Caco-2 (cell line): ENCODE measurements at regions not wholly inside any gene's neighbourhood (a gene's known extent, or its start where the extent isn't known, plus 50 kb on each side); places are given as distances from the start of the nearest gene placed in this dataset.

Source experiments
- BruUV-seq: library from RNA; stranded (reverse); fragments of 400-500 nt; replicated peaks from 2 replicates; lab custom pipeline; 2021; lab: Mats Ljungman, UMichigan
- CTCF ChIA-PET: fragments of 300-600 bp; sonication (Branson Sonifier 250); formaldehyde crosslinking; loops from one replicate; lab custom pipeline; 2022; ENCODE audit warnings: antibody characterized with exemption; lab: Charles Lee
- POLR2A ChIA-PET: fragments of 300-600 bp; sonication (Branson Sonifier 250); formaldehyde crosslinking; loops from one replicate; lab custom pipeline; 2022; ENCODE audit warnings: antibody characterized with exemption; lab: Charles Lee
- DNase-seq, 2 experiments: peaks; one replicate each; pipeline versions ENCODE4 v3.0.0 to v3.0.0-alpha.2; 2020 to 2022
- H3K27me3 ChIP-seq: replicated peaks from 2 replicates; pipeline ENCODE4 v1.6.0; 2011; ENCODE audit warnings: low read length; ENCODE audit not compliant: control insufficient read depth, insufficient read depth
- H3K36me3 ChIP-seq: 2 replicates; pipeline ENCODE4 v1.5.1; 2011; ENCODE audit warnings: low read length; ENCODE audit not compliant: control insufficient read depth, insufficient read depth
- H3K4me1 ChIP-seq: fragments of 250-450 bp; sonication (Bioruptor Pico); 2 replicates; pipeline ENCODE4 v1.5.1; 2020; ENCODE audit warnings: mild to moderate bottlenecking
- H3K4me3 ChIP-seq: 2 replicates; pipeline ENCODE4 v1.5.1; 2011; ENCODE audit warnings: low read depth, mild to moderate bottlenecking, control low read depth, low read length
- H3K9me3 ChIP-seq: fragments of 250-450 bp; sonication (Bioruptor Pico); 2 replicates; pipeline ENCODE4 v1.5.1; 2020; ENCODE audit warnings: mild to moderate bottlenecking, moderate library complexity
- H3K27ac Mint-ChIP-seq: one replicate; pipeline ENCODE4 v1.8.0; 2022; ENCODE audit warnings: mixed read lengths; ENCODE audit not compliant: unreplicated experiment
- H3K27me3 Mint-ChIP-seq: one replicate; pipeline ENCODE4 v1.8.0; 2022; ENCODE audit warnings: mixed read lengths; ENCODE audit not compliant: insufficient read depth, unreplicated experiment
- H3K36me3 Mint-ChIP-seq: one replicate; pipeline ENCODE4 v1.8.0; 2022; ENCODE audit warnings: mild to moderate bottlenecking, mixed read lengths; ENCODE audit not compliant: insufficient read depth, unreplicated experiment
- H3K4me1 Mint-ChIP-seq: one replicate; pipeline ENCODE4 v1.8.0; 2022; ENCODE audit warnings: low read depth, mixed read lengths; ENCODE audit not compliant: unreplicated experiment
- H3K4me3 Mint-ChIP-seq: one replicate; pipeline ENCODE4 v1.8.0; 2022; ENCODE audit warnings: mild to moderate bottlenecking, moderate library complexity, mixed read lengths; ENCODE audit not compliant: unreplicated experiment
- H3K9me3 Mint-ChIP-seq: one replicate; pipeline ENCODE4 v1.8.0; 2022; ENCODE audit warnings: mixed read lengths; ENCODE audit not compliant: unreplicated experiment
- intact Hi-C: fragments of 100-400 bp; cut with micrococcal nuclease; formaldehyde crosslinking; loops from one replicate; pipeline ENCODE4 v1.10.0; 2022; ENCODE audit not compliant: unreplicated experiment
- TF ChIP-seq, protein P1 (sequence below), 2 experiments: fragments of 200-600 bp in 1 of 2; IDR thresholded peaks; 1 replicate in 1 of 2; 2 replicates in 1 of 2; pipeline versions ENCODE4 v1.5.1 to v1.8.0; 2011 to 2022; ENCODE audit warnings: antibody characterized with exemption in 1 of 2, control low read depth in 1 of 2, inconsistent platforms in 1 of 2, low read depth in 1 of 2, low read length in 1 of 2, mild to moderate bottlenecking in 1 of 2, moderate library complexity in 1 of 2; ENCODE audit not compliant: insufficient read depth in 1 of 2, severe bottlenecking in 1 of 2, unreplicated experiment in 1 of 2

DNA sequence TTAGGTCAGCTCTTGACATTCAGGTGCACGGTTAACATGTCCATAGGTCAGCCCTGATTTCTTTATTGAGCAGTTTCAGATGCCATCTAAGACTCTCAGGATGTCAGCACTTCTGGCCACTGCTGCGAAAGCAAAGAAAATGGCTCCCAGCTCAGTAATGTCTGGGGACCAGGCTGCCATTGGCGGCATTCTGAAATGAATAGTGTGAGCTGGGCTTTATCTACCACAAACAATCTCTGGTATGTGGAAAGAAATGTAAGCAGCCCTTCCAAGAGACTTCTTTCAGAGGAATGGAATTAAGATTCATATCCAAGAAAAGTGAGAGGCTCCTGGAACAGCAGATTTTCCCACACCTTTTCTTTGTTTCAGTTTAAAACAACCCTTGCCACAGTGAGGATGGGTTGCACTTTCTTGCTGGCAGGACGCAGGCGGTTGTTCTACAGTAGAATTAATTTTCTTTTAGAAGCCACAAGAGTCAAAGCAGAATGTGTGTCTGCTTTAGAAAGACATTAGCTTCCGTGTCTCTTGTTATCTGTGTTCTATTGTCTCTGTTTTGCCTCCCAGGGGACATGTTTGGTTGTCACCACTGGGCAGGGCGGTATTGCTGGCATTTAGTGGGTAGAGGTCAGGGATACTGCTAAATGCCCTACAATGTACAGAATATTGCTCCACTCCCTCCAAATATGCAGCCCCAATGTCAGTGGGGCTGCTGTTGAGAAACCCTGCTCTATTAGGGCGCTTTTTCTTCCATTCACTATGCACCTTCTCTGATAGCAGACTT lies 149.9 kb upstream of the ANKH start:
- H3K27me3 Mint-ChIP-seq = no peaks in the 10 kb centered on the region
- peak overlapping the region; percentile 66 for H3K27ac Mint-ChIP-seq

DNA sequence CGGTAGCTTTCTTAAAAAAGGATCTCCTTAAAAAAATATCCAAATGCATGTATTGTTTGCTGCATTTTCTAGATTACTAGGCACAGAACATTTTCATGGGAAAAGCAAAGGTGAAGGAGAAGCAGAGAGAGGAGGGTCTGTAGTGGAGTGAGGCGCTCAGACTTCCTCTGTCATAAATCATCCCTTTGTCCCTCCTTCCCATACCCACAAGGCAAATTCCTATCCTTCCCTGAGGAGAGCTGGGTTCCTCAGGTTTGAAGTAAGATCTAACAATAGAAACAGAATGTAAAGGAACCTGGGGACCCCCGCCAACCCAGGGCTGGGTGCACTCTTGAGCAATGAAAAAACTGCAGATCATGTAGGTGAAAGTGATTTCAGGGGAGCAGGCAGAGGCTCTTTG lies 149.2 kb upstream of the ANKH start:
- POLR2A ChIA-PET = no interaction called here
- no peaks in the 10 kb centered on the region for H3K27me3 ChIP-seq
- DNase-seq = no peak
- peaks cover 16% of the 10 kb centered on the region for H3K4me1 ChIP-seq
- Mint-ChIP-seq H3K4me3 (peak overlapping the region; percentile 14), H3K36me3 (no peaks in the 10 kb centered on the region), H3K9me3 (peaks cover 15% of the 10 kb centered on the region), H3K27me3 (no peaks in the 10 kb centered on the region), H3K27ac (peak overlapping the region; percentile 66), H3K4me1 (peaks cover 6% of the 10 kb centered on the region)
- no peak overlapping the region for H3K4me3 ChIP-seq
- intact Hi-C loops = no loop called here
- no peaks in the 10 kb centered on the region for H3K36me3 ChIP-seq
- BruUV-seq = no TSS peak
- TF ChIP-seq, protein P1, sequence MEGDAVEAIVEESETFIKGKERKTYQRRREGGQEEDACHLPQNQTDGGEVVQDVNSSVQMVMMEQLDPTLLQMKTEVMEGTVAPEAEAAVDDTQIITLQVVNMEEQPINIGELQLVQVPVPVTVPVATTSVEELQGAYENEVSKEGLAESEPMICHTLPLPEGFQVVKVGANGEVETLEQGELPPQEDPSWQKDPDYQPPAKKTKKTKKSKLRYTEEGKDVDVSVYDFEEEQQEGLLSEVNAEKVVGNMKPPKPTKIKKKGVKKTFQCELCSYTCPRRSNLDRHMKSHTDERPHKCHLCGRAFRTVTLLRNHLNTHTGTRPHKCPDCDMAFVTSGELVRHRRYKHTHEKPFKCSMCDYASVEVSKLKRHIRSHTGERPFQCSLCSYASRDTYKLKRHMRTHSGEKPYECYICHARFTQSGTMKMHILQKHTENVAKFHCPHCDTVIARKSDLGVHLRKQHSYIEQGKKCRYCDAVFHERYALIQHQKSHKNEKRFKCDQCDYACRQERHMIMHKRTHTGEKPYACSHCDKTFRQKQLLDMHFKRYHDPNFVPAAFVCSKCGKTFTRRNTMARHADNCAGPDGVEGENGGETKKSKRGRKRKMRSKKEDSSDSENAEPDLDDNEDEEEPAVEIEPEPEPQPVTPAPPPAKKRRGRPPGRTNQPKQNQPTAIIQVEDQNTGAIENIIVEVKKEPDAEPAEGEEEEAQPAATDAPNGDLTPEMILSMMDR (IDR thresholded peaks at IDR 0.05; ENCODE audit: insufficient read depth in 1 of 2, low read depth in 1 of 2, low read length in 1 of 2, severe bottlenecking in 1 of 2, unreplicated experiment in 1 of 2) = no peak
- CTCF ChIA-PET = no interaction called here
- H3K9me3 ChIP-seq = peaks cover 11% of the 10 kb centered on the region; the same call in 1 of the 2 replicates

More for the DNA sequence above, 149.9 kb upstream of the ANKH start:
- TF ChIP-seq, protein P1 (IDR thresholded peaks at IDR 0.05; ENCODE audit: insufficient read depth in 1 of 2, low read depth in 1 of 2, low read length in 1 of 2, severe bottlenecking in 1 of 2, unreplicated experiment in 1 of 2) = no peak
- Mint-ChIP-seq H3K9me3 (peaks cover 15% of the 10 kb centered on the region), H3K36me3 (no peaks in the 10 kb centered on the region), H3K4me1 (peaks cover 6% of the 10 kb centered on the region), H3K4me3 (no peak overlapping the region)
- Histone ChIP-seq H3K4me3 (no peak overlapping the region), H3K4me1 (peaks cover 16% of the 10 kb centered on the region), H3K27me3 (no peaks in the 10 kb centered on the region), H3K9me3 (peaks cover 11% of the 10 kb centered on the region; the same call in 1 of the 2 replicates), H3K36me3 (no peaks in the 10 kb centered on the region)
- POLR2A ChIA-PET = no interaction called here
- intact Hi-C loops = no loop called here
- CTCF ChIA-PET = no interaction called here
- BruUV-seq = no TSS peak
- peak in 1 of 2 experiments; percentile 32 for DNase-seq

DNA sequence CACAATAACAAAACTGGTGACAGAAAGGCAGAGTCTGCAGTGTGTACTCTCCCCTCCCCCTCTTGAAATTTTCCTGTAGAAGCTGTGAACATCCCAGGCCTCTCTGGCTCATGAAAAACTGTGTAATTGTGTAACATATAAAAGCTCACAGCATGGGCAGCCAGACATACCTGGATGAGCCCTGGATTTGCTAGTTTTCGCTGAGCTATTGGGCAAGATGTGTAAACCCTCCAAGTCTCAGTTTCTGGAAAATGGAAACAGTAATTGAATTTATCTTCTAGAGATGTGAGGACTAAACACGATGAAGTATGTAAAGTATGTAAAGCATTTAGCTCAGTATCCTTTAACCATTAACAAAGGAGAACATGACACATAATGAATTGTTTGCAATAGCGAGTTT lies 143.2 kb upstream of the ANKH start:
- peaks cover 23% of the 10 kb centered on the region for H3K4me1 ChIP-seq
- Mint-ChIP-seq H3K27me3 (no peaks in the 10 kb centered on the region), H3K27ac (peak overlapping the region; percentile 70), H3K36me3 (no peaks in the 10 kb centered on the region), H3K4me1 (peaks cover 20% of the 10 kb centered on the region), H3K4me3 (peak overlapping the region; percentile 8), H3K9me3 (peaks cover 15% of the 10 kb centered on the region)
- TF ChIP-seq, protein P1 (IDR thresholded peaks at IDR 0.05; ENCODE audit: insufficient read depth in 1 of 2, low read depth in 1 of 2, low read length in 1 of 2, severe bottlenecking in 1 of 2, unreplicated experiment in 1 of 2) = no peak
- intact Hi-C loops = loop anchor here (1.0 kb wide), 4 partner anchors 58 to 288 kb away; no protein-coding TSS in a partner anchor
- H3K9me3 ChIP-seq = peaks cover 9% of the 10 kb centered on the region; the same call in 1 of the 2 replicates
- BruUV-seq = no TSS peak
- ChIA-PET CTCF (interaction anchor here (0.7 to 1.9 kb wide), 5 partner anchors 8 to 329 kb away, joined by 3 to 11 read pairs (median 5); no protein-coding TSS in a partner anchor), POLR2A (interaction anchor here (0.5 kb wide), 1 partner anchor 65 kb away, joined by 9 read pairs; no protein-coding TSS in a partner anchor)
- no peaks in the 10 kb centered on the region for H3K27me3 ChIP-seq
- peak; percentile 49 to 63 for DNase-seq
- no peak overlapping the region for H3K4me3 ChIP-seq
- no peaks in the 10 kb centered on the region for H3K36me3 ChIP-seq
